Activated T-cell treated with anti-CD3 and anti-CD28 coated beads, Interleukin-2, amount 50 U/mL, for 1 hour (primary cell): ENCODE measurements at regions not wholly inside any gene's neighbourhood (a gene's known extent, or its start where the extent isn't known, plus 50 kb on each side); places are given as distances from the start of the nearest gene placed in this dataset.

Source experiments
- DNase-seq: peaks from one replicate; pipeline ENCODE4 v3.0.0-alpha.2; 2020

DNA sequence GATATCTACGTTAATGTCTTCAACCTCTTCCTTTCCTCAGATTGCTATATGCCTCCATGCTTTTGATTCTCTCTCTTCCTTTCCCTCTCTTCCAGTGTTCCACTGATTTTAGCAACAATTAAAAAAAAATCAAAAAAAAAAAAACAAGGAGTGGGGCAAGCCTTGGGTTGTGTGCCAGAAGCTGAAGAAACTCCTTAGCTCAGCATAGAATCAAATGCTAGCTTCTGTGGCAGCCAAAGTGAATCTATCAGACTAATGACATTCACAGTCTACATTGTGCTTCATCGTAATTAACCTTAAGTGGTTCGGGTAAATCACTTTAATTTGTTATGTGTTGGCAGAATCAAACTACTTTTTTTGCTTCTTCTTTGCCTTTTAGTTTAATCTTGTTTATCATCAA is 237.3 kb downstream of the TMEM167A start:
- no peak for DNase-seq

DNA sequence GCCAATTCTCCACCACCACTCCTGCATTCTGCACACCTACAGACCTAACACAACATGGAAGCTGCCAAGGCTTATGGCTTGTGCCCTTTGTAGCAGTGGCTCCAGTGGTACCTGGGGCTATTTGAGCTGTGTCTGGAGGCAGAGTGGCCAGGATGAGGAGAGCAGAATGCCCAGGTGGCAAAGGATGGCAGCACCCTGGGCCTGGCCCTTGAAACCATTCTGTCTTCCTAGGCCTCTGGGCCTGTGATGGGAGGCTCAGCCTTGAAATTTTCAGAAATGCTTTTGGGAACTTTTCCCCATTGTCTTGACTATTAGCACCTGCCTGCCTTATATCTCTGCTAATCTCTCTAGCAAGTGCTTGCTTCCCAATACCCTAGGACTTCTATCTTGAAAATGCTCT is 241.7 kb downstream of the TMEM167A start:
- DNase-seq: no peak

DNA sequence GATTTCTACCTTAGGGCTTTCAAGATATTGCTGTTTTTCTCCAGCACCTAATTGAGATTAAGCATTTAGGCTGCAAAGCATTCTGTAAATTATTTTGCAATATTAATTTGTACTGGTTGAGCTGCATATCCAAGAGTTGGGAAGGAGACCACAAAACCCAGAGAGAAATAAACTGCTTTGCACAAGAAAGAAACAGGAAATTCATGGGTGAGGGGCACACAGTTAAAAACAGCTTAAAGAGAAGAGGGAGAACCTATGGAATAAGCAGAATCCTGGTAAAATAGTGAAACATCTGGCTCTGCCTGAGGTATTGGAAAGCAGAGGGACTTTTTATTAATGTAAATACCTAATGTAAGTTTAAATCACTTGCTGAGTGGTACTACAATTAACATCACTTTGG is 243.0 kb downstream of the TMEM167A start:
- no peak for DNase-seq

DNA sequence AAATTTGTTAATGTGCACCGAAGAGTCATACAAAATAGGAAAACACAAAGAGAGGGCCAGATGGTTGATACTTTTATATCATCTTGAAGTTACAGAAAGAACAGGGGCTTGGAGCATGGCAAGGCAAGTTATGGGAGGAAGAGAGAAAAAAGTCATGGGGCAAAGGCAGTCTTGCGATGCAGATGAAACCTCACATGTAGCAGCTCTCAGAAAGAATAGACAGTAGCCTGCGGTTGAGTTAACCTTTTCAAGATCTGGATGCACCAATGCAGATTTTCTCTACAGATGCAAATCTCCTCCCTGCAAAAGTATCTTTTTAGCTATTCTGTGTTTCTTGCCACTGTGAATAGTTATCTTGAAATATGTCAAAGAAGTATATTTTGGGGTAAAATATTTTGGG is 243.9 kb downstream of the TMEM167A start:
- DNase-seq: no peak

DNA sequence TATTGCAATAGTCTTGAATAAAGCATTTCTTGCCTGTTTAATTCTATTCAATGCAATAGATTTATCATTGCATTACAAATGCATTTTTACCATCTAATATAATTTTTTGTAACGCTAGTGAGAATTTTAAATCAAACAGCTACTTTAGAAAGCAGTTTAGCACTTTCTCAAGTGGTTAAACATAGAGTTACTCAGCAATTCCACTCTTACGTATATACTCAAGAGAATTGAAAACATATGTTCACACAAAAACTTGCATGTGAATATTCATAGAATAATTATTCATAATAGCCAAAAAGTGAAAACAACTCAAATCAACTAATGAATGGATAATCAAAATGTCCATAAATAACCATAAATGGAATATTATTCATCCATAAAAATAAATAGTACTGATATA is 244.7 kb downstream of the TMEM167A start:
- no peak for DNase-seq

DNA sequence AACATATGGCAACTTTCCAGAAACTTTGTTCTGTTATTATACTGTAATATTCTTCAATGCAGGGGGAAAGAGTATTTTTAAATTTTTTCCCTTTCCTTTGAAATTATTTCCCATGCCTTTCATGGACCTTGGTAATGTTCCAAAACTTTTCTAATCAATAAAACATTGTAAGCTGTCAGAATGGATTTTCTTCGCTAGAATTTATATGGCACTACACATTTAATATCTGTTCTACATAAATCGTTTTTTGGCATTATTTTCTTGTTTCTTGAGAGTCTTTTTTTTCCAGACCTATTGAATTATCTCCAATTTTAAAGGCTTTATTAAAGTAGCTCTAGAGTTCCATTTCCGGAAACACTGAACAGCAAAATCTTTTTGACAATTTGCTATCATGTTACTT is 249.0 kb downstream of the TMEM167A start:
- DNase-seq: no peak

DNA sequence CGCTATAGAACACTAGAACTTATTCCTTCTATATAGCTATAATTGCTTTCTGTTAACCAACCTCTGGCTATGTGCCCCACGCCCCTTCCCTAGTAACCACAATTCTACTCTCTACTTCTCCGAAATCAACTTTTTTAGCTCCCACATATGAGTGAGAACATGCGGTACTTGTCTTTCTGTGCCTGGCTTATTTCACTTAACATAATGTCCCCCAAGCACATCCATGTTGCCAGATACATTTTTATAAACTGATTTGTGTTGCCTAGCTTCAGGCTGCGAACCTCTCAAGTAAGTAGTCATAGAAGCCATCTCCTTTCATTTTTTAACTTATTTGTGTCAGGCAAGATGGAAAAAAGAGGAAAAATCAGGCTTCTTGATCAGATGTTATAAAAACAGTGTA is 249.5 kb downstream of the TMEM167A start:
- DNase-seq: no peak

DNA sequence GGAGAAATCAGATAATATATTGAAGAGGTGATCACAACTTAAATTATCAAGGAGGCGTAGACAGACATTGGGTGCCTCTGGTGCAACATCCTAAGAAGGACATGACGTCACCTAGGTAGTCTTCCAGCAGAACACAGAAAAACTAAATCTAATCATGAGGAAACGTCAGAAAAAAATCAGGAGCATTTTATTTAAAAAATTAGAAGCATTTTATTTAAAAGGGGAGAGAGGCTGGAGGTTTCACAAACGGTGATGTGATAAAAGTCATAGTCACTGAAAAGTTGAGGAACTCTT is 254.6 kb downstream of the TMEM167A start:
- no peak for DNase-seq

DNA sequence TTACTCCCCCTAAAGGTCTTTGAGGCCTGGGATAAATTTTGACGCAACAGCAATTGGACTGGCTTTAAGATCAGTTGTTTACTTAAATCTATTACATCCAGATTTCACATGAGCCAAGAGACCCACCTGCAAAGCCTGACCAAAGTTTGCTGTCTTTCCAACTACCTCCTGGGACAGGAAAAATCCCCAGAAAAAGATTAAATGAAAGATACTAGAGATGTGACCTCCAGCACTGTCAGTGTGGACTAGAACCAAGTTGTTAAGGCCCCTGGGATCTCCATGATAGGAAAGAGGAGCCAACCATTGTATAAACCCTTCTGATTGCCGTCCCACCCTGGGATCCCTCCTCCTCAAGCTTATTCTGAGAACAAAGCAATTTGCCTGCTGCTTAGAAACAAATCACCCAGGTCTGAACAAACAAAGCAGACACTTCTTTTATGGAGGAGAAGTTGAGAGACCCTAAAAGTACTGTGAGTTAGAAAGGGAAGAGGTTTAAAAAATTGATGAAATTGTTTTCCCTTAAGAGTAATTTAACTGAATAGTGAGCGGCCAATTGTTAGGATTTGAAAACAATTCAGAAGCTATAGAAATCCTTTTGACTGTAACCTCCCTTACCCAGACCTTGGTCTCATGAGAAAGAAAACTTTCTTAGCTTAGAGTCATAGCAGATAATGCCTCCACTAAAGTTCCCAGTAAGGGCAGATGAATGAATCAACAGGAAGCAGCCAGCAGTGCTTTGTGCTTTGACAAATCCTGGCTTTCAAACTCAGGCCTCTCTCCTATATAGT is 255.2 kb downstream of the TMEM167A start:
- no peak for DNase-seq

DNA sequence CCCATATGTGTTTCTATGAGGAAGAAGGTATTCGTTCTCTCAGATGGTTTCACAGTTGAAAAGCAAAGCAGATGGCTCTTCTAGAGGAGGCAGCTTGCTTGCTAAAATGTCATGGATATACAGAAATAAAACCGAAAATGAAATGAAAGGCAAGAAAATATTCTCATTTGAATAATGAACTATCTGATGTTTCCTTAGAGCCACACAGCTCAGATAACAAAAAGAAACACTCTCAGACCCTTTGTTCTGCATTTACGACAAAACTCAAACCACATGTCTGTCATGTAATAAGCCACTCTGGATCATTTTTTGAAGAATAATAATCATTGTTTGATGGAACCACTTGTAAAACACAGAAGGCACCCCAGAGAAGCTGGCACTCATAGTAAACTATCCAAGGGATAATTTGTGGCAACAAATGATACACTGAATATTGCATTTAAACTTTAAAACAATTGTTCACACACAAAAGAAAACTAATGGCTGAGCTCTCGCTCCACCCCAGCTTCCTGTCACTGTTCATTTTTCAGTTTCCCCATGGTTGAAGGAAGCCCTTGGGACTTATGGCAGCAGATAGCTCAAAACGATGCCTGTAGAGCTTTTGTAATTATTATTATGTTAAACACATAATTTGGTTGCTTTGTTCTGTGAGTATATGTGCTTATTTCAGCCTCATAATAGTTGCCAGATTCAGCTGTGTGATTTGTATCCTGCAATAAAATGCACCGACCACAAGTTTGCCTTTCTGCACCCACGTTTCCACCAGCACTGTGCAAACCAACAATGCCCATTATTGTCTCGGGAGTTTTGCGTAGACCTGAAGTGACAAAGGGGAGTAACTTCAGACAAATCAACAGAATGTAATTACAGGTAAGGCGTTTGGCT is 256.0 kb downstream of the TMEM167A start:
- no peak for DNase-seq

DNA sequence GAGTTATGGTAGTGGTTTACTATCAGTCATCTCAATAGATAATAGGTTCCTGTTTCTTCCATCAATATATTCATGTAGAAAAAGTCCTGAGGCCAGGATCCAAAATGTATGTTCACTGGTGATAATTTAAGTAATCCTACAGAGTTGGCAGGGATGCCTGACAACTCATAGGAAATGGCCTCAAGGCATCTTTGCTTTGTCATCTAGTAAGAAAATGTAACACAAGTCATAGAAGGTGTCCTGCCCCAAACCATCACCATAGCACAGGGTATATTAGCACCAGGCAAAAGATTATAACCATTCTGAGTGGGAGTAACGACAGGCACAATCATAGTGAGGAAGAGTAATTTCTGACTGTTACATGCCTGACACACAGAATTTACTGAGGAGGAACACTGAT is 257.0 kb downstream of the TMEM167A start:
- DNase-seq: no peak

DNA sequence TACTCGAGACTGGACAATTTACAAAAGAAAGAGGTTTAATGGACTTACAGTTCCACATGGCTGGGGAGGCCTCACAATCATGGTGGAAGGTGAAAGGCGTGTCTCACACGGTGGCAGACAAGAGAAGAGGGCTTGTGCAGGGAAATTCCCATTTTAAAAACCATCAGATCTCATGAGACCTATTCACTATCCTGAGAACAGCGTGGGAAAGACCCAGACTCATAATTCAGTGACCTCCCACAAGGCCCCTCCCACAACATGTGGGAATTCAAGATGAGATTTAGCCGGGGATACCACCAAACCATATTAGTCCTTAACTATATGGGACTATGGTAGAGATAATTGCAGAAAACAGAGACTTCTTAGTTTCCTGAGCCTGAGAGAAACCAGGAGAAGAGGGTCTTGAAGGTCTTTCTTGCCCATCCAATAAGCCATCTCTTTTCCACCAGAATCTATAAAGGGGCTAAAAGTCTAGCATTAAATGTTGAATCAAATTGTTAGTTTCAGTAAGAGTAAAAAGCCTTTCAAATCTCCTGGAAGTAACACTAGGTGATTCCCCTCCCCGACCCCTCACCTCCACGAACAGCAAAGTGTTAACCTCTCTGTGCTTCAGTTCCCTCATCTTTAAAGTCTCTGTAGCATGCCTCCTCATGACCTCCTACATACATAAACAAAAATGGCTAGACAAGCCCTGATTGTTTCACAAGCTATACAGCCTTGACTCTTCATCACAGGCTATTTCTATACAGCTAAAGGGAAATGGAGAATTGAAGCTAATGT is 259.1 kb downstream of the TMEM167A start:
- no peak for DNase-seq

DNA sequence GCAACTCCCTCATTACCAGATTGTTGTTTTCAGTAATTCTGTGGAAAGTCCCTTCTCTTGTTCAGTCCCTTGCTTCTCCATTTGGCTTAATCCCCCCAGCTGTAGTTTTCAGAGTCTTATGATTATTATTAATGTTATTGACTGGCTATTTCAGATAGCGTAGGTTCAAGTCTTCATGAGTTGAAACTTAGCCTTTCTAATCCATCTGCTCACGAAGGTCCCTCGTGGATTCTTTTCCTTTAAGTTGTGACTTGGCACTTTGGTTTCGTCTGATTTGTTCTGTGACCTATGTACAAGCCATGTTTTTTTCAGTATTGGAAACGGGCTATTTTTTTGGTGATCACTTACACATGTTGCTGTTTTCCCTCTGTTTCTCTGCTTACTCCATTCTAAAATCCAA is 260.3 kb downstream of the TMEM167A start:
- DNase-seq: no peak

DNA sequence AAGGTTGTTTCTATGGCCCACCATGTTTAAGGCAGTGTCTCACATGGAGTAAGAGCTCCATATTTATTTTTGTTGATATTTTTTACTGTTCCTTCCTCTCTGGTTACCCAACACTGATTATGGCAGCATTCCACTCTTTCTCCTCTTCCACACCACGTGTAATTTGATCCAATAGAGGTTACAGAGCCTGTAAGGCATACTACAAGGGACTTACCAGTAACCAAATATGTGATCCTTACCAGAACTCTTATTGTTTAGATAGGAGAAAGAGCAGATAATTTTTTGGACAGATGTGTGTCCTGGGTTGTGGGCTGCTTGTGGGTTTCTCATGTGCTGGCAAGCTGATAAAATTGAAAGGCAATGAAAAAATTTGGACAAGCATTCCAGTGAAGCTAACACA is 261.3 kb downstream of the TMEM167A start:
- DNase-seq: no peak

DNA sequence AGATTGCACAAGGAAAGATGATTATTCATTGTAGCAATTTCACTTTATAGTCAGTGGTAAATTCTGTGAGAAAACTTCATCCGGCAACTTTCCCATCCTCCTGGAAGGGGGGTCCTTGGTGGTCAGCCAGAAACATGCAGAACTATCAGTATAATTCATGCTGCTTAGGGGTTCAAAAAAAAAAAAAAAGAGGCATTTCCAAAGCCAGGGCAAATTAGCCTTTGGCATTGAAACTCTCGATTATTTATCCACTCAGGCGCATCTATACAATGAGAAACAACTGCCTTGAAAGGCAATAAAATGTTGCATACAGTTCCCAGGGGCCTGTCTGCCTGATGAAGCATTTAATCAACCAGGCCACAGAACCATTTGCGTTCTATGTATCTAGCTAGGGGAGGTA is 263.3 kb downstream of the TMEM167A start:
- DNase-seq: no peak

DNA sequence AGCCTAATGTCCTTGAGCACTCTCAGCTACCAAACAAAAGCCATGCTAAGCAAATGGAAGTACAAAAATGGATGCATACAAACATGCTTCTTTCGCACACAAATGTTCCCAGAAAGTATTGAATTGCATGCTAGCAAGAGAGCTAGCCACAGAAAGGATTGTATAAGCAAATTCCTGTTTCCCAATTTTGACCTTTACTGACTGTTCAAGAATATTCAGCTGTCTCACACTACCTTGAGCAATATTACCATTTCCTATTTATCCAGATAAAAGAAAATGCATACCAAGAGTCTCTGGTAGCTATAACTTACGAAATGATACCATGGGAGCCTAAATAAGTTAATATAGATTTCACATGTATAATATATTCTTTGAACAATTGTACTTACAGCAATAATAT is 264.6 kb downstream of the TMEM167A start:
- DNase-seq: no peak

DNA sequence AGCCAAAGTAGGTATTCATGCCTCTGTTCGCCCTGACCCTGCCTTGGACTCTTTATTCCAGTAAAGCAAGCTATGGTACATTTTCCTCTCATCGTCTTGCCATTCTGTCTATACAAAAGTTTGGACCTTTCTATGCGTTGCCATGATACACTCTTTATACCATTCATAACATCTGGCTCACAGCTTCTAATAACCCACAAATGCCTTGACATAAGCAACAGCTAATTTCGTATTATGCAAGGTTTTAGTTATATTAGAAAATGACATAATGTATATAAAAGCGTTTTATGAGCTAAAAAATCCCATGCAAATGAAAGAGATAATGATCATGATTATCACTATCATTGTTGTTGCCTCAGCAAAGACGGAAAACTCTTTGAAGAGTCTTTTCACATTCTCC is 265.7 kb downstream of the TMEM167A start:
- no peak for DNase-seq

DNA sequence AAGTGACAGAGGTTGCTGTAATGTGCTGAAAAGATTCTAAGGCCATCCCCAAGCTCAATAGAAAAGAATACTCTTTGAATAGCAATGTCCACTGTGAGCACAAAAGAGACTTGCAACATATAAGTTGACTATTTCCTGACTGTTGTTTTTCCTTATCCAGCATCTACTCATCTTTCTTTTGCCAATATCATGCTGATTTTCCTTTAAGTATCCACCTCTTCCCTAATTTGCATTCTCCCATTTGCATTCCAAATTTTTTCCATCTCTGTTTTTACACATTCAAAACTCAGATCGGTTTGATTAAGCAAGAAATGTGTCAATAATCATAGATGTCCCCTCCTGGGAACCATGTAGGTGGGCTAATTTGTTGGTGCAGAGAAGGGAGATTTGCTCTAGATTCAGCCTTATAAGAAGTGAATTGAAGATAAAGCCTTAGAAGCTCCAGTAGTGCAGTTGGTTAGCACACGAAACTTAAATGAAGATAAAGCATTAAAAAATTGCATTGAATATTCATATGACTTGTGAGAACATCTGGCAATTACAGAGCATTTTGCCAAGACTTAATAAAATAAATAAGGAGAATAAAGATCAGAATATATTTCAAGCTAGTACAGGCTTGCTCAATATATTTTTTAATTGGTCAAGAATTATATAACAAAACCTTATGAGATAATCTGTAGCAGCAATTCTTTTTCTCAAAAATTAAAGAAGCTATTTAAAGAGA is 267.6 kb downstream of the TMEM167A start:
- no peak for DNase-seq

DNA sequence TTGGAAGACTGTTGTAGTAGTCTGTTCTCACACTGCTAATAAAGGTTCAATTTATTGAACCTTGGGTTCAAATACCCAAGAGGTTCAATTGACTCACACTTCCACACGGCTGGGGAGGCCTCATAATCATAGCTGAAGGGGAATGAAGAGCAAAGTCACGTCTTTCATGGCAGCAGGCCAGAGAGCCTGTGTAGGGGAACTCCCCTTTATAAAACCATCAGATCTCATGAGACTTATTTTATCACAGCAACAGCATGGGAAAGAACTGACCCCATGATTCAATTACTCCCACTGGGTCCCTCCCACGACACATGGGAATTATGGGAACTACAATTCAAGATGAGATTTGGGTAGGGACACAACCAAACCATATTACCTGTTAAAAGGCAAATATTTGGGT is 268.2 kb downstream of the TMEM167A start:
- no peak for DNase-seq

DNA sequence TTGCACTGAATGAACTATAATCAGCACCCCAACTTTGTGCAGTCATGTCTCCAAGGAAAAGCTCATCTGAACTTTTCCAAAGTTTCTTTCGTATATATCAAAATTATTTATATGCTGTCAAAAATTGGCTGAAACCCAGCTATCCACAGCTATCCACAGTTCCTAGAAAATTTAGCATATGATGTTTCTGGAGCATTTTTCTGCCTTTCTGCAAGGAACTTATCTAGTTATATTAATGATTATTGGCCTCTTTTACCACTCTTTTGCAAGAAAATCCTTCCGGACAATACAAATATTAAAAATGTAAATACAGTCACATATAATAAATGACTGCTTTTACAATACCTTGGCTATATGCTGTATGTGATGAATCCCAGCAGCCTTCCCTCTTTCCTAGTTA is 270.2 kb downstream of the TMEM167A start:
- no peak for DNase-seq

DNA sequence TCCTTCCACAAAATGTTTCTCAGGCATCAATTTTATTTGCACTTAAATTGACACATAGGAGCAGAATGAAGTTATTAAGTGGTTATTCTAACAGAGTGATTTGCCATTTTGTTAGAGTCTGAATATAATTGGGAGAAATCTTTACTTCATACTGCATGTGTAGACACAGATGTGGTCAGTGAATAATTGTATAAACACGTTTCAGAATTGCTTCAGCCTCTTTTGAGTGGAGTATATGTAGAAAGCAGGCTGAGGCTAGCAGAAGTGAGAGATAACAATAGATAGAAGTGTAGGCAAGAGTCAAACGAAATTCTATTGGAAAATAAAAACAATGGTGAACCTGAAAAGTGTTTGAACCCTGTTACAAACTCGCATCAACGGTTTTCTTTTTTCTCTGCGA is 270.7 kb downstream of the TMEM167A start:
- no peak for DNase-seq

DNA sequence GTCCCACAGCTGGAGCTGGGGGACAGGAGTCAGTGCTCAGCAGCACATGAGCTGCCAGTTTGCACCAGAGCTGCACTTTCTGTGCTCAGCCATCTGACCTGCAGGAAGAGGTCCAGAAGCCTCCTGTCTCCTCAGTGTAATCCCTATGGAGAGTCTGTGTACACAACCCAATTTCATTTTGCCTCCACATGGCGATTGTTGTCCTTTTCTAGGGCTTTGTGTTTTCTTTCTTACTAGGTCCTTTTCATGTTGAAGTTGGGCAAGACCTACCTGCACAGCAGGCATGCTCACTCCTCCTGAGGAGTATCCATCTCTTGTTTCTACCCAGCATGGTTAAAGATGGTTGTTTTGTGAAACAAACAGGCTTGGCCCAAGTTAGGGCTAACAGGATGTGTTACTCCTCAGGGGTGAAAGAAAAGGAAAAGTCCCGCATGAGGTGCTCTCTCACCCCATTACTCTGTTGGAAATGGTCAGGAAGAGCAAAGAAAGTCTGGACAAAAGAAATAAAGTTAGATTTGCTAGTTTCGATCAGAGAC is 273.0 kb downstream of the TMEM167A start:
- DNase-seq: no peak

DNA sequence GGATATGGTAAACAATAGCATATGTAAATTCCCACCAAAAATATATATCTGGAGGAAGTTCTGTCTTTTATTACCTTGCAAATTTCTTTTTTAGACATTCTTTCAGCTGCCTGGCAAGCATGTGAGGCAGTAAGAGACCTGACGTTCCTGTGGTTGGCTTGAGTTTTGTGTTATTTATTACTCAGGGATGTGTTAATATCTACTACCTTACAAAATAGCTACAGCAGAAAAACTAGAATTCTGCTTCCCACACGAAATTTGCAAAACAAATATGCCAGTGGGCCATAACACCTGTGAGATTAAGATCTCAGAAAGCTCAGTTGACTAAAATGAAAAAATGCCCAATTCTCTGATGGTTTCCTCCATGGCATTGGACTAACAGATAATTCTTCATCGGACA is 274.2 kb downstream of the TMEM167A start:
- DNase-seq: no peak
